Osteoblast (primary cell): ENCODE measurements at regions not wholly inside any gene's neighbourhood (a gene's known extent, or its start where the extent isn't known, plus 50 kb on each side); places are given as distances from the start of the nearest gene placed in this dataset.

Experiments
- DNase-seq: peaks from one replicate; pipeline ENCODE4 v3.0.0; 2011; ENCODE audit warnings: low spot score, mixed read lengths; ENCODE audit not compliant: insufficient read length; ENCODE audit errors: missing footprints
- H2AFZ ChIP-seq: 2 replicates; pipeline ENCODE4 v1.6.0; 2011; ENCODE audit warnings: mild to moderate bottlenecking, low read length
- H3K27ac ChIP-seq: 2 replicates; pipeline ENCODE4 v1.5.1; 2011; ENCODE audit warnings: mild to moderate bottlenecking, low read depth, low read length, moderate library complexity
- H3K27me3 ChIP-seq: 2 replicates; pipeline ENCODE4 v1.6.0; 2012; ENCODE audit warnings: mild to moderate bottlenecking, control low read depth, inconsistent platforms, low read length, moderate library complexity; ENCODE audit not compliant: insufficient read depth
- H3K36me3 ChIP-seq: 2 replicates; pipeline ENCODE4 v1.5.1; 2011; ENCODE audit warnings: mild to moderate bottlenecking, low read length, control low read depth, moderate library complexity; ENCODE audit not compliant: insufficient read depth
- H3K4me1 ChIP-seq: 2 replicates; pipeline ENCODE4 v1.5.1; 2011; ENCODE audit warnings: mild to moderate bottlenecking, low read length, control low read depth, moderate library complexity; ENCODE audit not compliant: insufficient read depth
- H3K4me2 ChIP-seq: 2 replicates; pipeline ENCODE4 v1.6.0; 2011; ENCODE audit warnings: mild to moderate bottlenecking, low read length; ENCODE audit not compliant: insufficient read depth
- H3K4me3 ChIP-seq: fragments of 200-600 bp; sonication (generic); 3 replicates; pipeline ENCODE4 v1.5.1; 2012; ENCODE audit warnings: mild to moderate bottlenecking, low read length, inconsistent platforms; ENCODE audit not compliant: insufficient read depth
- H3K79me2 ChIP-seq: 2 replicates; pipeline ENCODE4 v1.6.0; 2012; ENCODE audit warnings: mild to moderate bottlenecking, low read length, control low read depth, inconsistent platforms; ENCODE audit not compliant: insufficient read depth
- H3K9me3 ChIP-seq: 2 replicates; pipeline ENCODE4 v1.5.1; 2011; ENCODE audit warnings: low read depth, low read length, control low read depth
- H4K20me1 ChIP-seq: 2 replicates; pipeline ENCODE4 v1.6.0; 2012; ENCODE audit warnings: mild to moderate bottlenecking, low read length, control low read depth; ENCODE audit not compliant: insufficient read depth
- CTCF ChIP-seq: IDR thresholded peaks from 2 replicates; pipeline ENCODE4 v1.5.1; 2011; ENCODE audit warnings: mild to moderate bottlenecking, low read depth, low read length, moderate library complexity; ENCODE audit errors: extremely low read depth

DNA sequence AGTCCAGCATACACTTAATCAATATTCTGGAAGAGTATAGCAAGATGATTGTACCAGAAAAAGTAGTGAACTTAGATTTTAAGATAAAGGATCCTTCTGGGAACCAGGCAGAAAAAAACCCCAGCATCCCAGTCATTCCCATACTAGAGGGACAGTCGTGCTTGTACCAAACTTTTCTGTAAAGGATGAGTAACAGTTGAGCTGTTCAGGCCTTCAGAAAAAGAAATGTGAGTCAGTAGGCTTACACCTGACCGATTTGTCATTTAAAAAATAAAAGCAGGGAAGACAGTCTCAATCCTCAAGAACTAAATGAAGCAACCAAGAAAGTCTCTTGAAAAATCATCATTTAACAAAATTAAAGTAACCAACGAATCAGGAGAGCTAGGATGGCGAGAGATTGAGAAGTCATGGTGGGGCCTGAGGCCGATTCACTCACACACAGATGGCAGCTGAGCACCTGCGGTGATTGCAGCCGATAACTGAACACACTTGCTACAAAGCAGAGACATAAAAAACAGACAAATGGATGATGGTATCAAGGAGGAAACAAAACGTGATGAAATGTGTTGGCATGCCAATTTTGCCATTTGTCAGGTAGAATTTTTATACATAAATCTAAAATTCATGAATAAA, 170.0 kb upstream of the ALKAL2 start:
- no peaks in the 10 kb centered on the region for H3K79me2 ChIP-seq
- no peak for TF ChIP-seq CTCF
- no peak overlapping the region for H2AFZ ChIP-seq
- no peak overlapping the region for H3K27ac ChIP-seq
- no peaks in the 10 kb centered on the region for H3K4me1 ChIP-seq
- no peak overlapping the region for H3K4me2 ChIP-seq
- no peaks in the 10 kb centered on the region for H3K27me3 ChIP-seq
- DNase-seq: no peak
- H3K36me3 ChIP-seq: no peaks in the 10 kb centered on the region
- no peaks in the 10 kb centered on the region for H3K9me3 ChIP-seq
- no peaks in the 10 kb centered on the region for H4K20me1 ChIP-seq
- H3K4me3 ChIP-seq: no peak overlapping the region

DNA sequence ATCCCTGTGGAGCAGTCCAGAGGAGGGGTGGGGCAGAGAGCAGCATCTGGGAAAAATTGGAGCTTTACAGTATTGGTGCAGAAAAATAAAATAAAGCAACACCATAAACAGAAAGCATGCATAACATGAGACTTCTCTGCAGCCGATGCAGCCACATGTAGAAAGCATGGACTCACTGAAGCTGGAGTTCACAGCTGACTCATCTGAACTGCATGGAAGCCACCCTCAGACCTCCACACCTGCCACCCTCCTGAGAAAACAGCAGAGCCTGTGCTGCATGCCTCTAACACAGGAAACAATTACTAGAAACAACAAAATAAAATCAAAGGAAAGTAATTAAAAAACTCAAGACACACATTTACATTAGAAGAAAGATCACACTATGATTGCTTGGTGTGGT, 169.4 kb upstream of the ALKAL2 start:
- Histone ChIP-seq H3K27ac (no peak overlapping the region), H3K4me3 (no peak overlapping the region), H3K4me2 (no peak overlapping the region), H2AFZ (no peak overlapping the region), H4K20me1 (no peaks in the 10 kb centered on the region), H3K27me3 (no peaks in the 10 kb centered on the region), H3K36me3 (no peaks in the 10 kb centered on the region), H3K4me1 (no peaks in the 10 kb centered on the region), H3K79me2 (no peaks in the 10 kb centered on the region), H3K9me3 (no peaks in the 10 kb centered on the region)
- no peak for DNase-seq
- no peak for TF ChIP-seq CTCF

DNA sequence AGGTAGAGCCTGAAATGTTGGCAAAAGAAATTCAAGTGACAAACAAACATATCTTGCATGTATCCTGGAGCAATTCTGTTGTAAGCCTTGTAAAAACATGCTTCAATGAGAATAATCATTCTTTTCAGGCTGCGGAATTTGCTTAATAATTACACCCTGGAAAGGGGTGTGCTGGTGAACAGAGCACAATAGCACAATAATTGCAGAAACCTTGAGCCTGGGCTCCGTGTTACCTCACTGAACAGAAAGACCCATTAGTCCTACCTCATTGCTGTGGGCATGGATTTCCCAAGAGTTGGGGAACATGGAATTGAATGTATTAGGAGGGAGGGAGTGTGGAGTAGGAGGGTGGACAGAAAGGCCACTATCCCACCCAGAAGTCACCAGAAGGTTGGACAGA, 168.0 kb upstream of the ALKAL2 start:
- H3K36me3 ChIP-seq: no peaks in the 10 kb centered on the region
- H3K9me3 ChIP-seq: no peaks in the 10 kb centered on the region
- no peak overlapping the region for H3K4me2 ChIP-seq
- no peak overlapping the region for H2AFZ ChIP-seq
- no peaks in the 10 kb centered on the region for H3K4me1 ChIP-seq
- H4K20me1 ChIP-seq: no peaks in the 10 kb centered on the region
- H3K79me2 ChIP-seq: no peaks in the 10 kb centered on the region
- no peak for DNase-seq
- H3K4me3 ChIP-seq: no peak overlapping the region
- H3K27ac ChIP-seq: no peak overlapping the region
- no peak for TF ChIP-seq CTCF
- no peaks in the 10 kb centered on the region for H3K27me3 ChIP-seq

DNA sequence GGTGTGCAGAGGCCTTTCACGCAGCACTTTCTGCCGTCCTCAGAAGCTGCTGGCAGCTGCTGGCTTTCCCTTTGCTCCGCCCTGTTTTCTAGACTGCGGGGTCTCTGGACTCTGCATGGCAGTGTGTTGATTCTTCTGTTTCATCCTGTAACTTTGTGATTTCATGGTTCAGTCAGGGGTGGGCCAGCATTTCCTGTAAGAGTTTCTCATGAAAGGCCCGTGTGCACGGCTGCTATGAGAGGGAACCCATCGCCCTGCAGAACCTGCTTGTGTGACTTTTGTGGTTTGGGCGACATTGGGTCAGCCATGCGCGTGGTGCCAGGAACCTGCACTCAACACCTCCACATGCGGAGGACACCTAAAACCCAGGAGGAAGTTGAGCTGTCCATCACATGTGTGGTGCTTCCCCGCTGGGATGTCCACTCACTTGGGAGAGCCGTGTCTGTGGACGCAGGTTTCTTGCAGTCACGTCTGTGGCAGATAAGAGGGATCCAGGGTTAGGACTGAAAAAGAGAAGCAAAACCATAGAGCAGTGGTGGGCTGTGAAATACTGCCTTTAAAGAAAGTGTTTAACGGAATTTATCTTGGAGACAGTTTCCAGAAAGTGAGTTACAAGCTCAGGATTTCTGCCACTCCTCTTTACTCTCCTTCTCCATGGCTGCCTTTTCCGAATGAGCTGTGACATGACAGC, 167.3 kb upstream of the ALKAL2 start:
- Histone ChIP-seq H4K20me1 (no peaks in the 10 kb centered on the region), H2AFZ (no peak overlapping the region), H3K4me2 (no peak overlapping the region), H3K4me1 (no peaks in the 10 kb centered on the region), H3K27me3 (no peaks in the 10 kb centered on the region), H3K79me2 (no peaks in the 10 kb centered on the region), H3K4me3 (no peak overlapping the region), H3K27ac (no peak overlapping the region), H3K9me3 (no peaks in the 10 kb centered on the region), H3K36me3 (no peaks in the 10 kb centered on the region)
- TF ChIP-seq CTCF: no peak
- no peak for DNase-seq
